ENCODE measurements at regions not wholly inside any gene's neighbourhood (a gene's known extent, or its start where the extent isn't known, plus 50 kb on each side); places are given as distances from the start of the nearest gene placed in this dataset.

DNA sequence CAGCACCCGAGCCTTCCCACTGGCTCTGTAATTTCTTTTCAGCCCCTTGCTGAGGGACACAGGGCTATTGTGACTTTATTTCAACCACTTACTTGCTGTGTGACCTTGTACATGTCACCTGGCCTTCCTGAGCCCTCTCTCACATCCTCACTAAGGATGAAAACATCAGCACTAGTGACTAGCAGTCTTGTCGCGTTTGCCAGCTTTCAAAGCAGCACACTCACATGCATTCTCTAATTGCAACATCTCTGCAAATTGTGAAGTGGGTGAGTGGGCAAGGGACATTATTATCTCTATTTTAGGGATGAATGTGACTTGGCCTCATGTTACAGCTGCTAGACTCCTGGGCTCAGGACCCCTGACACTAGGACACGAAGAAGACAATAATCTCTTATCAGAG, 144.5 kb downstream of the SEC61B start:
- FAIRE-seq: no peak

DNA sequence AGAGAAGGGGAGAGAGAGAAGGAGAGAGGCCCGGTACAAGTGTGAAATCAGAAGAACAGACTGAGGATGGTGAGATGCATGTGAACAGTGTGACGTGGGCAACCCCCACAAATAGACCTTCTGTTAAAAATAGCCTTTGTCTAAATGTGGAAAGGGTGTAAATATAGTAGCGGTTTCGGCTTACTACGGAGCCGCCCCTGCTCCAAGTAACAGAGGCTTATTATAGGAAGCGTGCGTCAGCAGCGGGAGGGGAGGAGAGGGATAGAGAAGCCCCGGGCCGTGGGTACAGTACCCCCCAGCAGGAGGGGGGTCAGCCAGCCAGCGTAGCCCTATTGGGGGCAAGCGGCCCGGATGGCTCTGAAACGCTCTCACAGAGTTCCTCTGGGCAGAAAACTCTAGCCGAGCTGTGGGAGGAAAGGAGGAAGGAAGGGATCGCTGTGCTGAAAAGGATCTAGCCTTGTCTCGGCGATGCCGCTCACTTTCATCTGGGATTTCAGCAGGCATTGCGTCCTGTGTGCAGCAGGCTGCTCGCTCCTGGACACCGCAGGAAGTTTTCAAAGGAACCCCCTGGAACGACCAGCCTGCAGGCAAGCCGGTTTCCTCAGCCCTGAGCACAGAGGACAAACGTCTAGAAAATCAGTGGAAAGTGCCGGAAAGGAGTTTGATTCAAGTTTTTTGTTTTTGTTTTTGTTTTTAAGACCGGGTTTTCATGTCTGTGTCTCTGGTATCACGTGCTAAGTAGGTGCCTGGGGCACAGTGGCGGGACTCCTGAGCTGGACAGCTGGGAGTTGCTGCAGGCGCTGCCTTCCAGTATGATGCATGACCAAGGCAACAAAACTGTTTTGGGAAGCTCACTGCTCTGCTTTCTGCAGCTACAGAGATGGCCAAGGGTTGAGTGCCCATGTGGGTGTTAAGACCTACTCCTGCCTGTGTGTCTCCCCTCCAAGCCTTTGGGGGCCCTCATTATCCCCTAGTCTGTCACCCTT, 146.6 kb downstream of the SEC61B start:
- FAIRE-seq: no peak

DNA sequence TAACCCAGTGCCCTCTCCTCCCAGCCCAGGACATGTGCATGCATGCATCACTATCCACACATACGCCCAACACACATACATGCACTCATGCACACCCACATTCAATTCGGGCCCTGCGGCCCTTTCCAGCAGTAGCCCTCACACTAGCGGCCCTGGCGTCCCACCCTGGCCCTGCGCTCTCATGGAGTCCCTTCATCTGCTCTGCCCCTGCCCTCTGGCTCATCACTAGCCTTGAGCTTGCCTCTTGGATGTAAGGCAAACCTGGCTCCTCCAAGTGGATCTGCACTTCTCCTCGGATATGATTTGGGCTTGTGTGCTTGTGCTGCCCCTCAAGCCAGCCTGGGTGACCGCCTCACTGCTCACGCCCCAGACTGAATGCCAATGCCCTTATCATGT, 147.2 kb downstream of the SEC61B start:
- no peak for FAIRE-seq

DNA sequence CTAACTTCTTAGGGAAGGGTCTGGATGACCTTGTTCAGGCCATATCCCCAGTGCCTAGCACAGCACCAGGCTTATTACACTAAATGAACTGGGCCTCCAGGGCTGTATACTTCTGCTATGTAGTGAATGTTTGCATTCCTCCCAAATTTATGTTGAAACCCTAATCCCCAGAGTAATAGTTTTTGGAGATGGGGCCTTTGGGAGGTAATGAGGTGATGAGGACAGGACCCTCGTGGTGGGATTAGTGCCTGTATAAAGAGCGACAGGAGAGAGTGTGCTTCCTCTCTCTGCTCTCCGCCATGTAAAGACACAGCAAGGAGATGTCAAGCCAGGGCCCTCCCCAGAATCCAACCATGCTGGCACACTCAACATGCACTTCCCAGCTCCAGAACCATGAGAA, 148.3 kb downstream of the SEC61B start:
- FAIRE-seq: no peak

DNA sequence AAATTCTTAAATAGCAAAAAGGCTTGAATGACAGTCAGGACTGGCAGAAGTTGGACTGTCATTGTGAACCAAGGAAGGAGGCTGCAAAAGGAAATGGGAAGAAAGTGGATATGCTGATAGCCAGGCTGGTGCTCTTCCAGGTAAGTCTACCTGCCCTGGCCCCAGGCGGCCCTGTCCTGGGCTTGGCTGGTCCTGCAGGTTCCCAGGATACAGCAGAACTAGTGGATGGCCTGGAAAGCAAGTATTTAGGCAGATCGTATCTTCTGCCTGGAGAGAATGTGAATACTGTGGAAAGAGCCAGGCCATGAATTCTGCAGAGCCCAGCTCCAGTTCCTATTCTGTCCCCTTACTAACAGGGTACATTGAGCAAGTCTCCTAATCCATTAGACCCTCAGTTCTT, 149.3 kb downstream of the SEC61B start:
- FAIRE-seq: no peak

DNA sequence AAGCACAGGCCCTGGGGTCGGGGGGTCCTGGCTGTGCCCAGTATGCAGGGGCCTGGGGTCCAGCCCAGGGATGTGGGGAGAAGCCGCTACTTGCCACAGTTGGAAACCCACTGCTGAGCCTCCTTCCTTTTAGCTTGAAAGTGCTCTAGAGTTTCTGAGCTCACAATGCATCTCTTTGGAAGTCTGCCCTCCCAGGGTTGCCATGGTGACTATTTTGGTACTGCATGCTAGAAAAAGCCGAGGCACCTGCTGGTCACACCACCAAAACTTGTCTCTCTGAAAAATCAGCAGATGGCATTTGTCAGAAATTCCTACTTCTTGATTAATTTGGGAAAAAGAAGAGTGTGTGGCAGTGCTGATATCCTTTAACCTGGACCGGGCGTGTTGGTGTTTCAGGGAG, 151.8 kb downstream of the SEC61B start:
- no peak for FAIRE-seq

DNA sequence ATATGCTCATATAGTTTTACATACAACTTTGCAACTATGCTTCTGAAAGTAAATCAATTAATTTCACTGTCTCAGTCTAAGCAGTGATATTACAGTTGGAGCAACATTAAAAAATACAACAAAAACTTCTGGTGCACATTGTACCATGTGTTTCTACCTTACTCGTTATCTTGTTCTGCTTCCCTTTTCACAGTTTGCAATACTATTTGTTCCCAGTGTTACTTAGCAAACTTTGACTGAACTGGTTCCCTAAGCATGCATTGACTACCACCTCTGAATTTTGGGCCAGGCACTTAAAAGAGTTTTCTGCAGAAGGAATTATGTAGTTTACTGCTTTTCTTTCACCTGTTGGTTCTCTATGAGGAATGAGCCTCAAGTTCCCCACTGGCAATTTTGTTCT, 152.7 kb downstream of the SEC61B start:
- no peak for FAIRE-seq

DNA sequence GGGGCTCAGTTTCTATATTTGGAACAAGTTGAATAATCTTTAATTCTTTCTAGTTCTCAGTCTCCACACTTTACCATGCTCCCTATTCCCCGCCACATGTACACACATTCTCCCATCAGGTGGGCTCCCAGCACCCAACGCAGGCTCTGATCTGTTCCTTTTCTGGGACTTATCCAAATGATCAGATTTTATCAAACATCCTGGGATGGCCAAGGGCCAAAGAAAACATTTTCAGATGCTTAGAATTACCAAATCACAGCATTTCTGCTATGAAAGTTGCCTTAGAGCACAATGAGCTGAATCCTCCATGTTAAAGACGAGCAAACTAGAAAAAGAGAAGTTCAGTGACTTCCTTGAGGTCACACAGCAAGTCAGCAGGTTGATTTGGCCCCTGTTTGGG, 153.4 kb downstream of the SEC61B start:
- FAIRE-seq: no peak

DNA sequence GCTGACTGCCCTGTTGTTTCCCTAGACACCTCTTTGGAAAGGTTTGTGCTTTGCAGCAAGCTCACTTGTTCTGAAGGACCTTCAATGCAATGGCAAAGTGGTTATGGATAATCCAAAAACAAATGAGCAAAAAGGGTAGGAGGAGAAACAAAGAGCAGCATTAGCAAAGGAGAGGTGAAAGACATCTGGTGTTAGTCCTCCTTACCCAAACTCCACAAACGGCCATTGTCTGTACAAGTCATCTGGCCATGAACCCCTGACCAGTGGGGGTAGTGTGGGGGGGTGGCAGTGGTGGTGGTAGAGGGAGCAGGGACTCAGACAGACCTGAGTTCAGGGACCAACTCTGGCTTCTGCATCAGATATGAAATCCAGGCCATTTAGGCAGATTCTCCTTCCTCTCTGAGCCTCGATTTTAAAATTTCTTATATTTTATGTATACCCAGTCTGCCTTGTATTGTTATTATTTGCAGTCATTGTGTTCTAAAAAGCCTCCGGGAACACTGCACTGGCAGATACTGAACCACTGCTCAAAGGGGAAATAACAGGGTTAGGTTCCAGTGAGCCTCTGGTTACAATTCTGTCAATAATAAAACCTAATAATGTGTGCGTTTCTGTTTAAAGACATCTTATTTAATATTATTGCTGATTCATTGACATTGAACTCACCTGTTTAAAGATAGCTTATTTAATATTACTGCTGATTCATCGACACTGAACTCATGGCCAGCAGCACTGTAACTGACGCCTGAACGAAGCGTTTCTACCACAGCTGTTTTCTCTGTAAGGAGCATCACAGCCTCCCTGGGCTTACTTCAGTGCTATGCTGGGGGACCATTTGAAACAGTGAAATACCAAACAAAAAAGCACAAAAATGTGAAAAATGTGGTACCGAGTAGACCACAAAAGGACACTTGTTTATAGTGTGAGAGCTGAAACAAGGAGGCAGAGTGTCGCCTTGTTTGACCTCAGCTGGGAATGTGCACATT, 156.0 kb downstream of the SEC61B start:
- no peak for FAIRE-seq

DNA sequence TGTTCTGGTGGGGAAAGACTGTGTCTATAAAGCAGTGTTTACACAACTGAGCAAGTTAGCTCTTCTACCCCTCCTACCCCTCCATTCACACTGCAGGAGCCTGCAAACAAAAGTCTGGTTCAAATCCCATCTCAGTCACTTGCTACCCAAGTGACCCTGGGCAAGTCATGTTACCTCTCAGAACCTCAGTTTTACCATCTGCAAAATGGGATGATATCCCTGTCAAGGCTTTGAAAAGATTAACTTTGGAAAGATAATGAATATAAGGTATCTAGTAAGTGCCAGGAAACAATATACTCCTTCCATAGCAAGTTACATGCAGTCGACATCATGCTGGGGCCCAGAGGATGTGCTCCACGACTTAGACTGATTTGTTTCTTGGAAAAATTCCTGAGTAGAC, 161.5 kb downstream of the SEC61B start:
- no peak for FAIRE-seq

DNA sequence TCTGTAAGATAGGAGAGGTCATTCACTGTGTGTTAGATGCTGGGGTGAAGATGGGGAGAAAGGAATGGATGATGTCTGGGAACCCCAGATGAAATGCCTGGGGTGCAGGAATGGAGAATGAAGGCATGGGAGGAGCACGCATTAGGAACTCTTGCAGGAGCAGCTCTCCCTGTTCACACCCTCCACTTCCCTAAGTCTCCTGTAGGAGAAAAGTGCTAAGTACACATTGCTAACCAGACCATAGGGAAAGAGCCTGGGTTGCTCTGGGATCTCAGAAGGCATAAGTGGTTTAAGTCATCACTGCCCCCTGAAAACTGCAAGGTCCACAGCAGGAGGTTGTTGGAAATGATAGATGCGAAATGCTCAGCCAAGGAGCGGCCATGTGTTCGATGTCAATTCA, 163.1 kb downstream of the SEC61B start:
- FAIRE-seq: no peak

DNA sequence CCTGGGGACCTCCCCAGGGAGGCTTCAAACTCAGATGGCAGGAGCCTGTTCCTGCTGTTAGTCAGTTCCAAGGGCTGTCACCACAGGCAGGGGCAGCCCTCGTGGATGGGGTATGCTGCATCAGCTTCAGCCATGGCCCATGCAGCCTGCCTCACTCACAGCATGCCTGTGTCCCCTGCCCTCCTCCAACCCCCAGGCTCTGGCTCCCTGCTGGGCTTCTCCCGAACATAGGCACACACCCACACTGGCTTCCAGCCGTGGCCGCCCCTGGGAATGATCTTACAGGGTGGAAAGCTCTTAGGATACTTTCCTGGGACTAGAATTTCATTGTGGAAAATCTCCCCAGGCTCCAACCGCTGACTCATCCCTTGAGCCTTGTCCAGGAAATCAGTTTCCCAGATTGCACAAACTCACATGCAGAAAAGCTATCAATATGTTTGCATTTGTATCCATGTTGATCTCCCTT, 163.8 kb downstream of the SEC61B start:
- FAIRE-seq: no peak

DNA sequence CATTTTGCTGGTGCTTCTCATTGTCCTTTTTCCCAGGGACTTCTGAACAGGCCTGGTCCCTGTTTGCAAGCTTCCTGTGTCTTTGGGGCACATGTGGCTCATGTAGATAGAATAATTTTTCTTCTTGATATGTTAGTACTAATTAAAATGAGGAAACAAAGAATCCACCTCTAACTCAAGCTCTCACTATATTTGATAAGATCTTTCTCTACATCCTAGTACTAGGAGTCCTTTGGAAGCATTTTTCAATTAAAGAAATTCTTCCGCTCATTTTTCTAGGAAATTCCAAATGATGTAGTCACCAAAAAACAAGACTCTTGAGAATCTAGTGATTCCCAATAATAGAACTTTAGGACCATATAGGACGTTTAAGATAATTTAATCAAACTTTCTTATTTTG, 165.3 kb downstream of the SEC61B start:
- FAIRE-seq: no peak

DNA sequence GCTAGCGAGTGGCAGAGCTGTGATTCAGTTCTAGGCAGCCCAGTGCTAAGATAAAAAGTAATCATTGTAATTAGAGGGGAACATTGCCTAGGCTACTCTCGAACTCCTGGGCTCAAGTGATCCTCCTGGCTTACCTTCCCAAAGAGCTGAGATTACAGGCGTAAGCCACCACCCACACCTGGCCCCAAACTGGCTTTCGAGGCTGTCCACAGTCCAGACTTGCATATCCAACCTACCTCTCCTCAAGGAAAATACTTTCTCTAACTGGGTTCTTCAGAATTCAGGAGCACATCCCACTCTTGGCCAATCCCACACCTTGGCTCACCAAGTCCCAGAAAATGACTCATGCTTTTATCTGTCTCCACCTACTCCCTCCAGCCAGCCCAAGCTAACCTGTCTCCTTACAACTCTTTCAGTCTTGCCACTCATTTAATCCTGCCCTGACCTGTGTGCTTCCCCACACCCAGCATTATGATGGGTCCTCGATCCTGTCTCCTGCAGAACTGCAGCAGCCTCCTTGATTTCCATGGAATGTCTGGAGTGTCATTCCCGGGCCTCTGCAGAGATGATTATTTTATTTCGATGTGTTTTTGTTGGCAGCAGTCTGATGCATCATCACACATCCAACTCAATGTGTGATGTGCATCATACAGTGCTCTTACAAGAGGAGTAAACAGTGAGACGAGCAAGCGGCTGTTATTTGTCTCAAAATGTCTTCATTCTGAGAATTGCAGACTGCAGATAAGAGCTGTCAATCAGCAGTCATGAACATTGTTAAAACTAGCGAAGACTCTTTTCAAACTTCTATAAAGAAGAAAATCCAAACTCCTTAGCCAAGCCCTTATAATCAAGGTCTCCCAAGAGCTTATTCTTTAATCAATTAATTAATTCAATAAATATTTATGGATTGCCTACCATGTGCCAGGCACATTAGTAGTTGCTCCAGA, 167.3 kb downstream of the SEC61B start:
- no peak for FAIRE-seq

DNA sequence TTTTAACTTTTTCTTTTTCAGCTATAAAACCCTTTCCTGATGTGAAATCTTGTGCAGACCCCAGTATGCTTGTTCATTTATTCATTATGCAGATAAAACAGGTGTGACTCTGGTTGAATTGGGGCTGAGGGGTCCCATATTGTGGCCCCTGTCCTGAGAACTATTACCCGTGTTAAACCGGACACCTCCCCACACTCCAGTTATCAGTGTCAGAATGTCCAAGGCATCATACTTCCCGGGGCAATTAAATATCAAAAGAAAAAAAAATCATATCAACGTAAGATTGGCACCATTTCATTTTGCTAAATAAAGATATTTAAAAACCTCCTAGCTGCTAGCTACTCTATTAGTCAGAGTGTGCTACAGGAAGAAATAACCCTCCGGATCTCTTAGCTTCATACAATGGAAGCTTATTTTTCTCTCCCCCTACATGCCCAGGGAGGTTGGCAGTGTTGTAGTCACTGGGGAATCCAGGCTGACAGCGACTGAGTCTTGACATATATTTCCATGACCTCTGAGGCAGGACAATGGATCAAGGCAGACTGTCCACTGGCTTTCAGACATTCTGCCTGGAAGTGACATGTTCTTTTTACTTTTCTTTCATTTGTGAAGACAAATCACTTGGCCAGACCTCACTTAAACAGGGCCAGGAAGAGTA, 170.0 kb downstream of the SEC61B start:
- no peak for FAIRE-seq

DNA sequence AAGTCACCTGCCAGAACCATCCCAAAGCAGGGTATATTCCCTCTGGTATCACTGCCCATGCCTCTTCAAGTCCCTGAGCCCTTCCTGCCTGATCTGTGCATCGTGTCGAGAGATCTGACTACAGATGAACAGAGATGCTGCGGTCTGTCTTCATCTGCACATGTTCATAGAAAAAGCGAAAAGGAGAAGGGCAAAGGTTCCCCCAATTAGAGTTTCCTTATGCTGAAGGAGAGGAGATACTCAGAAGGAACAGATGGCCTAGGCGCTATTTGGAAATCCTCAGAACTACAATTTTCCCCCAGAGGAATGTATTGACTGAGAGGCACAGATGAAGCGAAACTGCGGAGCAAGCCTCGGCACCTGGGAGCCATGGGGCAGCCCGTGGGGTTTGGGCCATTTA, 170.9 kb downstream of the SEC61B start:
- no peak for FAIRE-seq

DNA sequence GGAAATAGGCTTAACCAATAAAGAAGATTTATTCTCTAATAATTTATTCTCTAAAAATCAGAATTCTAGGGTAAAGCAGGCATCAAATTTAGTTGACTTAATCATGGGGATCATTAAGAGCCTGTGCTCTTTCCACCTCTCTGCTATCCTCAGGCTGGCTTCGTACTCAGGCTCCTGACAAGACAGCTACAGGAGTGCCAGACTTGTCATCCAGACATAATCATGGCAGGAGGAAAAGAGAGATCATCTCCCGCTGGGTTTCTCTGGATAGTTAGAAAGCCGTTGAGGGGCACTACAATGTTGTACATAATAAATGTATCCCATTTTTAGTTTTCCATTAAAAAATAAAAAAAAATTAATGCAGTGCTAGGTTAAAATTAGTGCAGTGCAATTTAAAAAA, 171.9 kb downstream of the SEC61B start:
- FAIRE-seq: no peak

DNA sequence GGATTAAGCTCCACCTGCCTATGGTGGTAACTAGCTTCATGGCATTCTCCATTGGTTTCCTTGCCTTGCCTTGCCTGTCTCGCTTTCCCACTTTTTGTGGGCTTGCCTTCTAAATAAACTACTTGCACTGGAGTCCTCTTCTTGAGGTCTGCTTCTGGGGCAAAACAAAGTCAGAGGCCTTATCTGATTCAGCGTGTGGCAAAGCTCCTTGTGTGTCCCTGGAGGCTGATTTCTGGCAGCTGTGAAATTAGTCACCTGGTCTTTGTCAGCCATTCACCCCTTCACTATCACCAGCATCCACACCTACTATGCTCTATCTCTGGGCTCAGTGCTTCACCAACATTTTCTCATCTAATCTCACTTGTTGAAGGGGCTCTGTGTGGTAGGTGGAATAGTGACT, 176.2 kb downstream of the SEC61B start:
- FAIRE-seq: no peak

DNA sequence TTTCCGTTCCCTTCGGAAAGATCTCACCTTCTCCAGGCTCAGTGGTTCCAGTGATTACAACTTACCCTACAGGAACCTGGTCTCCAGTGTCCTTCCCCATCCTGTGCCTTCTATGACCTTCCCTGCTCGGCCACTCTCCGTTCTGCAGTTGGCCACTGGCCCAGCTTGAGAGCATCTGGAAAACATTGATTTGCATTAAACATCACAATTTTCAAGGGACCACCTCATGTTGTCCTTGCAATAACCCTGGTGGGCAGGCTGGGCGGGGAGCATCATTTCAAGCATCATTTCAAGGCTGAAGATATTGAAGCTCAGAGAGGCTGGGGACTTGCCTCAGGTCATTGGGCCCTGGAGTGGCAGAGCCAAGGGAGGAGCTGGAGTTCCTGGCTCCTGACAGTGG, 177.4 kb downstream of the SEC61B start:
- no peak for FAIRE-seq

DNA sequence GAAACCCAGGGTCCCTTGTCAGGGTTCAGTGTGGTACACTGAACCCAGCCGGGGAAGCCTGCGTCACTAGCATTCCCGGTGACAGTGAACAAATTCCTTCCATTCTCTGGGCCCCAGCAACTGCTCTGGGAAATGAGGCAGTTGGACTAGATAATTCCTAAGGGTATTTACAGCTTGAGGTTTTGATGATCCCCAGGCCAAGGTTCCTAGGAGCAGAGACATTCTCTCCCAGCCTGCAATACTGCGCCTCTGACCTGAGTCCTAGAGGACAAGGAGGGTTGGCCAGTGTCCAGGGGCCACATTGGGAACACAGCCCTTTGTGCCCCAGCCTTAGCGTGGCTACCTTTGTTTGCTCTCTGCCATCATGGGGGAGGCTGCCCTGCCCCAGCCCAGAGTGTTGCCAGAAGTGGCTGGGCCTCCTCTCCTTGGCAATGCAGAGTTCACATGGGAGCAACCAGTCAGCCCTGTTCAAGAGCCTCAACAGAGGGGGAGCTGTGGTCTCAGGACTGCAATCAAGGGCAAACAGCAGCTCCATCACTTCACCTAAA, 178.2 kb downstream of the SEC61B start:
- FAIRE-seq: no peak
